Astrocyte (in vitro differentiated cells and primary cell): ENCODE measurements at regions not wholly inside any gene's neighbourhood (a gene's known extent, or its start where the extent isn't known, plus 50 kb on each side); places are given as distances from the start of the nearest gene placed in this dataset.

Experiments used
- DNase-seq: peaks from one replicate; pipeline ENCODE4 v3.0.0-alpha.2; 2010; ENCODE audit warnings: low read depth
- FAIRE-seq: peaks from 2 replicates; lab custom pipeline; 2011; peaks lifted over from hg19 to GRCh38; lab: Jason Lieb, UNC
- H2AFZ ChIP-seq: 2 replicates; pipeline ENCODE4 v1.6.0; 2012; ENCODE audit warnings: low read depth, low read length, inconsistent platforms
- H3K27ac ChIP-seq: 2 replicates; pipeline ENCODE4 v1.5.1; 2011; ENCODE audit warnings: low read depth, low read length, inconsistent platforms
- H3K27me3 ChIP-seq: 2 replicates; pipeline ENCODE4 v1.6.0; 2011; ENCODE audit warnings: low read length, inconsistent platforms; ENCODE audit not compliant: insufficient read depth
- H3K36me3 ChIP-seq: 2 replicates; pipeline ENCODE4 v1.5.1; 2011; ENCODE audit warnings: low read length, inconsistent platforms; ENCODE audit not compliant: insufficient read depth
- H3K4me1 ChIP-seq: 2 replicates; pipeline ENCODE4 v1.5.1; 2011; ENCODE audit warnings: low read length, inconsistent platforms; ENCODE audit not compliant: insufficient read depth
- H3K4me2 ChIP-seq: 2 replicates; pipeline ENCODE4 v1.6.0; 2012; ENCODE audit warnings: low read length, inconsistent platforms
- H3K4me3 ChIP-seq: 2 replicates; pipeline ENCODE4 v1.5.1; 2011; ENCODE audit warnings: low read depth, mild to moderate bottlenecking, low read length, inconsistent platforms; ENCODE audit not compliant: insufficient read depth
- H3K79me2 ChIP-seq: 2 replicates; pipeline ENCODE4 v1.6.0; 2012; ENCODE audit warnings: mild to moderate bottlenecking, low read length, inconsistent platforms; ENCODE audit not compliant: insufficient read depth
- H3K9ac ChIP-seq: 2 replicates; pipeline ENCODE4 v1.6.0; 2012; ENCODE audit warnings: mild to moderate bottlenecking, low read length, inconsistent platforms
- H3K9me3 ChIP-seq: 2 replicates; pipeline ENCODE4 v1.5.1; 2012; ENCODE audit warnings: low read depth, mild to moderate bottlenecking, low read length, inconsistent platforms; ENCODE audit not compliant: insufficient read depth
- H4K20me1 ChIP-seq: 2 replicates; pipeline ENCODE4 v1.6.0; 2012; ENCODE audit warnings: low read length, inconsistent platforms; ENCODE audit not compliant: insufficient read depth
- H3K27ac Mint-ChIP-seq: one replicate; pipeline ENCODE4 v1.8.0; 2021; ENCODE audit warnings: mild to moderate bottlenecking, mixed read lengths; ENCODE audit not compliant: unreplicated experiment
- H3K27me3 Mint-ChIP-seq: one replicate; pipeline ENCODE4 v1.8.0; 2021; ENCODE audit warnings: low read depth, mixed read lengths; ENCODE audit not compliant: unreplicated experiment
- H3K36me3 Mint-ChIP-seq: one replicate; pipeline ENCODE4 v1.8.0; 2021; ENCODE audit warnings: low read depth, mixed read lengths; ENCODE audit not compliant: unreplicated experiment
- H3K4me1 Mint-ChIP-seq: one replicate; pipeline ENCODE4 v1.8.0; 2021; ENCODE audit warnings: low read depth, mixed read lengths; ENCODE audit not compliant: unreplicated experiment
- H3K4me3 Mint-ChIP-seq: one replicate; pipeline ENCODE4 v1.8.0; 2021; ENCODE audit warnings: mild to moderate bottlenecking, moderate library complexity, mixed read lengths; ENCODE audit not compliant: unreplicated experiment
- H3K9me3 Mint-ChIP-seq: one replicate; pipeline ENCODE4 v1.8.0; 2021; ENCODE audit warnings: mild to moderate bottlenecking, mixed read lengths; ENCODE audit not compliant: unreplicated experiment
- EZH2 ChIP-seq: IDR thresholded peaks from 2 replicates; pipeline ENCODE4 v1.6.1; 2012; ENCODE audit warnings: mild to moderate bottlenecking, low read length, inconsistent platforms; ENCODE audit not compliant: insufficient read depth
- TF ChIP-seq, protein P1 (sequence below): IDR thresholded peaks from 2 replicates; pipeline ENCODE4 v1.5.1; 2011; ENCODE audit warnings: low read depth, mild to moderate bottlenecking, inconsistent platforms, low read length, moderate library complexity; ENCODE audit not compliant: insufficient read depth

DNA sequence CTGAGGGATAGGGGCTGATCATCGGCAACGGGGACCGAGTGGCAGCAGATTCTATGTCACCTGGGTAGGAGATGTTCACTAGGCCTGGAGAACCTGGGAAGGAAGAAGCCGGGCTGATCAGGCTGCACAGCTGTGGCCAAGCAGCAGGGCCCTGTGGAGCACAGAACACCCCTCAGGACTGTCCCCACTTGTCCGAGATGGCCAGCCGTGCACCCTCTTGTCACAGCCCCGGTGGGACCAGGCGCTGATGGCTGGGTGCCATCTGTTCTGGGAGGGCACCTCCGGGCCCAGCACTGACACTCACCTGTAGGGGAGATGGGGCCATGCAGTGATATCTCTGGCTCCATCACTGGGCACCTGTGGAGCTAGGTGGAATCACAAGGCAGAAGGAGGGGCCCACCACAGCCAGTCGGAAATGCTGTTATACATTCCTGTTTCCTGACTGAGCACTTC is 217.9 kb upstream of the RAB6C start:
- Histone ChIP-seq H3K9me3 (no peaks in the 10 kb centered on the region), H4K20me1 (no peaks in the 10 kb centered on the region), H3K36me3 (no peaks in the 10 kb centered on the region), H3K4me3 (no peak overlapping the region), H3K4me1 (no peaks in the 10 kb centered on the region), H3K9ac (no peak overlapping the region), H3K27ac (no peak overlapping the region), H3K79me2 (no peaks in the 10 kb centered on the region), H3K27me3 (no peaks in the 10 kb centered on the region), H2AFZ (no peak overlapping the region), H3K4me2 (no peak overlapping the region)
- H3K4me1 Mint-ChIP-seq = no peaks in the 10 kb centered on the region
- no peak overlapping the region for H3K4me3 Mint-ChIP-seq
- no peak for DNase-seq
- TF ChIP-seq, protein P1, sequence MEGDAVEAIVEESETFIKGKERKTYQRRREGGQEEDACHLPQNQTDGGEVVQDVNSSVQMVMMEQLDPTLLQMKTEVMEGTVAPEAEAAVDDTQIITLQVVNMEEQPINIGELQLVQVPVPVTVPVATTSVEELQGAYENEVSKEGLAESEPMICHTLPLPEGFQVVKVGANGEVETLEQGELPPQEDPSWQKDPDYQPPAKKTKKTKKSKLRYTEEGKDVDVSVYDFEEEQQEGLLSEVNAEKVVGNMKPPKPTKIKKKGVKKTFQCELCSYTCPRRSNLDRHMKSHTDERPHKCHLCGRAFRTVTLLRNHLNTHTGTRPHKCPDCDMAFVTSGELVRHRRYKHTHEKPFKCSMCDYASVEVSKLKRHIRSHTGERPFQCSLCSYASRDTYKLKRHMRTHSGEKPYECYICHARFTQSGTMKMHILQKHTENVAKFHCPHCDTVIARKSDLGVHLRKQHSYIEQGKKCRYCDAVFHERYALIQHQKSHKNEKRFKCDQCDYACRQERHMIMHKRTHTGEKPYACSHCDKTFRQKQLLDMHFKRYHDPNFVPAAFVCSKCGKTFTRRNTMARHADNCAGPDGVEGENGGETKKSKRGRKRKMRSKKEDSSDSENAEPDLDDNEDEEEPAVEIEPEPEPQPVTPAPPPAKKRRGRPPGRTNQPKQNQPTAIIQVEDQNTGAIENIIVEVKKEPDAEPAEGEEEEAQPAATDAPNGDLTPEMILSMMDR = no peak
- TF ChIP-seq EZH2 = no peak
- no peaks in the 10 kb centered on the region for H3K36me3 Mint-ChIP-seq
- peaks cover 25% of the 10 kb centered on the region for H3K27me3 Mint-ChIP-seq
- no peak for FAIRE-seq
- no peaks in the 10 kb centered on the region for H3K9me3 Mint-ChIP-seq
- no peak overlapping the region for H3K27ac Mint-ChIP-seq

DNA sequence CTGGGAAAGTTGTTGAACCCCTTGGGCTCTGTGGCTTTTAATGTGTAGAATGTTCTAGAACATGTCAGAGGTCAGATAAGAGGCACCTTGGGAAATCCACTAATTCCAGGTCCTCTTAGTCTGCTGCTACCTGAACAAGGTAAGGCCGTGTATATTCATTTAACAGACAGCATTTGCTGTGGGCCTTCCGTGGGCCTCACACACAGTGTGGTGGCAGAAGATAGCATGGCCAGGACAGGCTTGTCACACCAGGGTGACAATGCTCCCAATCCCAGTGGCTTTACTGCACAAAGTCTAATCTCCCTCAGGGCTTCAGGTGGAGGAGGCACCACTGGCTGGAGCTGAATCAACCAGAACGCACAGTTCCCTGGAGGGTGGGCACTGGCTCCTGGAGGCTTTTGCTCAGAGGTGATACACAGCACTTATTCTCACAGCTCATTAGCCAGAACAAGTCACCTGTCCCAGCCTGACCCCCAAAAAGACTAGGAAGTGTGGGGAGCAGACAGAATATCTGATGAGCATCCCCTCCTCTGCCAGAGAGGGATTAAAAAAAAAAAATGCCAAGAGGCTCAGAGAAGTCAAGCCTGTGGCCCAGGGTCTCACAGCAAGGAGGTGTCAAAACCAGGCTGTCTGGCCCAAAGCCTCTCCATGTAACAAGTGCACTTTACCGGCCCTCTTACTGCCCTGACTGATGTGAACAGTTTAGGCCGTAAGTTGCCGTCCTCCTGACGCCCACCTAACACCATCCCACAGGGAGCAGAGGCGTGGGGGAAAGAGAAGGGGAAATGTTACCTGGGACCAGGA is 216.9 kb upstream of the RAB6C start:
- no peak overlapping the region for H3K4me3 Mint-ChIP-seq

More for the DNA sequence above, 216.9 kb upstream of the RAB6C start:
- H3K27ac Mint-ChIP-seq = no peak overlapping the region
- peaks cover 22% of the 10 kb centered on the region for H3K27me3 Mint-ChIP-seq
- DNase-seq (no peak), FAIRE-seq (no peak)
- TF ChIP-seq EZH2 = no peak
- TF ChIP-seq, protein P1 = no peak
- no peaks in the 10 kb centered on the region for H3K36me3 ChIP-seq
- H3K79me2 ChIP-seq = no peaks in the 10 kb centered on the region
- no peaks in the 10 kb centered on the region for H3K9me3 ChIP-seq
- no peaks in the 10 kb centered on the region for H3K4me1 ChIP-seq
- no peaks in the 10 kb centered on the region for H3K36me3 Mint-ChIP-seq
- no peak overlapping the region for H3K27ac ChIP-seq
- no peaks in the 10 kb centered on the region for H3K4me1 Mint-ChIP-seq
- no peak overlapping the region for H3K4me2 ChIP-seq
- H3K9ac ChIP-seq = no peak overlapping the region
- H3K9me3 Mint-ChIP-seq = no peaks in the 10 kb centered on the region
- no peak overlapping the region for H2AFZ ChIP-seq
- H3K4me3 ChIP-seq = no peak overlapping the region
- no peaks in the 10 kb centered on the region for H4K20me1 ChIP-seq
- no peaks in the 10 kb centered on the region for H3K27me3 ChIP-seq
